Naive thymus-derived CD8-positive, alpha-beta T cell (primary cell): ENCODE measurements at regions not wholly inside any gene's neighbourhood (a gene's known extent, or its start where the extent isn't known, plus 50 kb on each side); places are given as distances from the start of the nearest gene placed in this dataset.

Experiments used
- ATAC-seq, 2 donors: fragments of 150-1000 bp; cut with Tn5 transposase in 1 of 2; sonication (Bioruptor Pico), chemical (Tn5 transposase) in 1 of 2; 1 replicate in 1 of 2; 2 replicates in 1 of 2; pipeline ENCODE4 v1.10.0; 2021; ENCODE audit warnings: mild to moderate bottlenecking in 2 of 2, moderate library complexity in 2 of 2
- POLR2A ChIA-PET: fragments of 350-600 bp; sonication (Branson Sonifier 250); formaldehyde crosslinking; loops from one replicate; lab custom pipeline; 2021; ENCODE audit warnings: antibody characterized with exemption; lab: Charles Lee
- DNase-seq, 10 donors: peaks; one replicate each; pipeline versions ENCODE4 v3.0.0 to v3.0.0-alpha.2; 2020 to 2022
- H3K27ac Mint-ChIP-seq, 10 donors: one replicate each; pipeline ENCODE4 v1.8.0; 2020 to 2022; ENCODE audit warnings: mild to moderate bottlenecking in 10 of 10, mixed read lengths in 10 of 10, moderate library complexity in 4 of 10, inconsistent platforms in 1 of 10
- H3K27me3 Mint-ChIP-seq, 5 donors: one replicate each; pipeline ENCODE4 v1.8.0; 2021 to 2022; ENCODE audit warnings: mixed read lengths in 5 of 5
- H3K36me3 Mint-ChIP-seq, 3 donors: one replicate each; pipeline ENCODE4 v1.8.0; 2020 to 2022; ENCODE audit warnings: mixed read lengths in 3 of 3, mild to moderate bottlenecking in 2 of 3, inconsistent platforms in 1 of 3
- H3K4me1 Mint-ChIP-seq, 4 donors: one replicate each; pipeline ENCODE4 v1.8.0; 2021 to 2022; ENCODE audit warnings: mixed read lengths in 4 of 4
- H3K4me3 Mint-ChIP-seq, 10 donors: one replicate each; pipeline ENCODE4 v1.8.0; 2020 to 2022; ENCODE audit warnings: mild to moderate bottlenecking in 10 of 10, mixed read lengths in 10 of 10, moderate library complexity in 6 of 10, inconsistent platforms in 1 of 10
- H3K9me3 Mint-ChIP-seq, 9 donors: one replicate each; pipeline ENCODE4 v1.8.0; 2020 to 2022; ENCODE audit warnings: mixed read lengths in 9 of 9, mild to moderate bottlenecking in 3 of 9, inconsistent platforms in 1 of 9, moderate library complexity in 1 of 9

GRCh38 chr20:39294137-39294725 lies 332.1 kb downstream of the DHX35 start:
- Mint-ChIP-seq H3K4me3 (no peak overlapping the region), H3K4me1 (peaks cover 0 to 2% (median 0%) of the 10 kb centered on the region in 4 donors), H3K27me3 (peaks cover 7 to 38% (median 10%) of the 10 kb centered on the region in 5 donors), H3K27ac (no peak overlapping the region), H3K9me3 (peaks cover 0 to 2% (median 0%) of the 10 kb centered on the region in 9 donors), H3K36me3 (no peaks in the 10 kb centered on the region)
- ATAC-seq: no peak
- DNase-seq: no peak
- POLR2A ChIA-PET: no interaction called here

- Mint-ChIP-seq H3K4me1 (peaks cover 0 to 2% (median 0%) of the 10 kb centered on the region in 4 donors), H3K27me3 (peaks cover 6 to 53% (median 14%) of the 10 kb centered on the region in 5 donors), H3K4me3 (no peak overlapping the region), H3K36me3 (no peaks in the 10 kb centered on the region), H3K9me3 (peaks cover 0 to 7% (median 0%) of the 10 kb centered on the region in 9 donors), H3K27ac (no peak overlapping the region)
- no peak for ATAC-seq
- DNase-seq: no peak
- POLR2A ChIA-PET: no interaction called here
Observed at GRCh38 chr20:39292193-39292736, 330.1 kb downstream of the DHX35 start.

GRCh38 chr20:39291301-39291700 lies 329.2 kb downstream of the DHX35 start:
- Mint-ChIP-seq H3K4me3 (no peak overlapping the region), H3K9me3 (peaks cover 0 to 8% (median 2%) of the 10 kb centered on the region in 9 donors), H3K27ac (no peak overlapping the region), H3K4me1 (peaks cover 0 to 2% (median 0%) of the 10 kb centered on the region in 4 donors), H3K27me3 (peaks cover 10 to 53% (median 18%) of the 10 kb centered on the region in 5 donors), H3K36me3 (no peaks in the 10 kb centered on the region)
- ATAC-seq (no peak), DNase-seq (no peak)
- POLR2A ChIA-PET: no interaction called here

GRCh38 chr20:39290575-39290974 lies 328.4 kb downstream of the DHX35 start:
- ATAC-seq (no peak), DNase-seq (no peak)
- Mint-ChIP-seq H3K4me3 (no peak overlapping the region), H3K27ac (no peak overlapping the region), H3K9me3 (peaks cover 0 to 8% (median 2%) of the 10 kb centered on the region in 9 donors), H3K27me3 (peaks cover 10 to 53% (median 18%) of the 10 kb centered on the region in 5 donors), H3K4me1 (peaks cover 0 to 2% (median 0%) of the 10 kb centered on the region in 4 donors), H3K36me3 (no peaks in the 10 kb centered on the region)
- POLR2A ChIA-PET: no interaction called here

- peaks cover 8 to 48% (median 18%) of the 10 kb centered on the region in 5 donors for H3K27me3 Mint-ChIP-seq
- H3K9me3 Mint-ChIP-seq: peaks cover 0 to 8% (median 2%) of the 10 kb centered on the region in 9 donors
- H3K4me3 Mint-ChIP-seq: no peak overlapping the region
- H3K36me3 Mint-ChIP-seq: no peaks in the 10 kb centered on the region
- no peak overlapping the region for H3K27ac Mint-ChIP-seq
- DNase-seq (no peak), ATAC-seq (no peak)
- H3K4me1 Mint-ChIP-seq: peaks cover 0 to 2% (median 0%) of the 10 kb centered on the region in 4 donors
- POLR2A ChIA-PET: no interaction called here
Observed at GRCh38 chr20:39289831-39290230, 327.7 kb downstream of the DHX35 start.

- Mint-ChIP-seq H3K4me3 (no peak overlapping the region), H3K9me3 (peaks cover 0 to 8% (median 2%) of the 10 kb centered on the region in 9 donors), H3K4me1 (peaks cover 0 to 2% (median 0%) of the 10 kb centered on the region in 4 donors), H3K27me3 (peaks cover 5 to 42% (median 16%) of the 10 kb centered on the region in 5 donors), H3K27ac (no peak overlapping the region), H3K36me3 (no peaks in the 10 kb centered on the region)
- ATAC-seq (no peak), DNase-seq (no peak)
- POLR2A ChIA-PET: no interaction called here
Observed at GRCh38 chr20:39289316-39289715, 327.2 kb downstream of the DHX35 start.

GRCh38 chr20:39283464-39283863 lies 321.3 kb downstream of the DHX35 start:
- Mint-ChIP-seq H3K9me3 (peaks cover 0 to 6% (median 2%) of the 10 kb centered on the region in 9 donors), H3K27me3 (peaks cover 12 to 28% (median 20%) of the 10 kb centered on the region in 5 donors), H3K4me3 (no peak overlapping the region), H3K4me1 (no peaks in the 10 kb centered on the region), H3K27ac (no peak overlapping the region), H3K36me3 (no peaks in the 10 kb centered on the region)
- POLR2A ChIA-PET: no interaction called here
- ATAC-seq (no peak), DNase-seq (no peak)

GRCh38 chr20:39282619-39283092 lies 320.5 kb downstream of the DHX35 start:
- Mint-ChIP-seq H3K27ac (no peak overlapping the region), H3K4me3 (peak overlapping the region in 1 of 10 donors; percentile 27), H3K4me1 (no peaks in the 10 kb centered on the region), H3K9me3 (peaks cover 0 to 3% (median 0%) of the 10 kb centered on the region in 9 donors), H3K36me3 (no peaks in the 10 kb centered on the region), H3K27me3 (peaks cover 5 to 21% (median 15%) of the 10 kb centered on the region in 5 donors)
- no peak for DNase-seq
- no peak for ATAC-seq
- POLR2A ChIA-PET: no interaction called here

- POLR2A ChIA-PET: no interaction called here
- Mint-ChIP-seq H3K9me3 (peaks cover 0 to 10% (median 3%) of the 10 kb centered on the region in 9 donors), H3K4me3 (no peak overlapping the region), H3K27ac (no peak overlapping the region), H3K4me1 (no peaks in the 10 kb centered on the region), H3K27me3 (peaks cover 1 to 21% (median 11%) of the 10 kb centered on the region in 5 donors), H3K36me3 (no peaks in the 10 kb centered on the region)
- no peak for DNase-seq
- no peak for ATAC-seq
Observed at GRCh38 chr20:39280875-39281274, 318.7 kb downstream of the DHX35 start.

- no peak overlapping the region for H3K27ac Mint-ChIP-seq
- no peak overlapping the region for H3K4me3 Mint-ChIP-seq
- peaks cover 1 to 16% (median 8%) of the 10 kb centered on the region in 5 donors for H3K27me3 Mint-ChIP-seq
- no peak for ATAC-seq
- H3K4me1 Mint-ChIP-seq: no peaks in the 10 kb centered on the region
- no peaks in the 10 kb centered on the region for H3K36me3 Mint-ChIP-seq
- H3K9me3 Mint-ChIP-seq: peaks cover 0 to 10% (median 3%) of the 10 kb centered on the region in 9 donors
- POLR2A ChIA-PET: no interaction called here
- no peak for DNase-seq
Observed at GRCh38 chr20:39278230-39278788, 316.2 kb downstream of the DHX35 start.

GRCh38 chr20:39277185-39277584 lies 315.0 kb downstream of the DHX35 start:
- peaks cover 0 to 15% (median 4%) of the 10 kb centered on the region in 5 donors for H3K27me3 Mint-ChIP-seq
- peaks cover 0 to 10% (median 3%) of the 10 kb centered on the region in 9 donors for H3K9me3 Mint-ChIP-seq
- H3K27ac Mint-ChIP-seq: no peak overlapping the region
- ATAC-seq: no peak
- H3K4me3 Mint-ChIP-seq: no peak overlapping the region
- DNase-seq: no peak
- no peaks in the 10 kb centered on the region for H3K36me3 Mint-ChIP-seq
- POLR2A ChIA-PET: no interaction called here
- H3K4me1 Mint-ChIP-seq: no peaks in the 10 kb centered on the region

GRCh38 chr20:39270837-39271604 lies 308.9 kb downstream of the DHX35 start:
- no peak for DNase-seq
- Mint-ChIP-seq H3K36me3 (no peaks in the 10 kb centered on the region), H3K9me3 (no peaks in the 10 kb centered on the region), H3K4me3 (no peak overlapping the region), H3K4me1 (no peaks in the 10 kb centered on the region), H3K27ac (no peak overlapping the region), H3K27me3 (peaks cover 0 to 3% (median 0%) of the 10 kb centered on the region in 5 donors)
- no peak for ATAC-seq
- POLR2A ChIA-PET: no interaction called here
